ENCODE measurements at regions not wholly inside any gene's neighbourhood (a gene's known extent, or its start where the extent isn't known, plus 50 kb on each side); places are given as distances from the start of the nearest gene placed in this dataset.
"Not testable (repeated sequence)": the region's sequence is repeated elsewhere in the genome, so short reads cannot be mapped to it uniquely, and the experiment has no call there.

- in situ Hi-C loops (cut with HindIII; ENCODE audit: low sequenced_read_pairs): no loop called here
These were observed 84.7 kb downstream of the IRX5 start for GRCh38 chr16:55015181-55015913.

DNA sequence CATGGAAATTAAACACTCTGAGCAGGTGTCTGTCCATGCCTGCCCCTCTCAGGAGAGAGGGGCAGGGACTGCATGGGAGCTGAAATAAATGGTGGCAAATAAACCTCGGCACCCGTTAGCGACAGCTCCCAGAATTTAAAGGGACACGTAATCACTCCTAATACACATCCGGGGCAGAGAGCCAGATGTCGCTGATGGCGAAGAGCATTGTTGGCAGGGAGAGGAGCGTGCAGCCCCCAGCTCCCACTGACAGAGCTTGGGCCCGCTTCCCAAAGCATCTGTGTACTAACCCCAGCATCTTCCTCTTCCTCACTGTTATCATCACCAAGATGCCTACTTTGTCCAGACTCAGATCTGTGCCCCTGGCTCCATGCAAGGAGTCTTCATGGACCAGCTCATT, 85.8 kb downstream of the IRX5 start:
- in situ Hi-C loops (cut with HindIII; ENCODE audit: low sequenced_read_pairs): no loop called here

DNA sequence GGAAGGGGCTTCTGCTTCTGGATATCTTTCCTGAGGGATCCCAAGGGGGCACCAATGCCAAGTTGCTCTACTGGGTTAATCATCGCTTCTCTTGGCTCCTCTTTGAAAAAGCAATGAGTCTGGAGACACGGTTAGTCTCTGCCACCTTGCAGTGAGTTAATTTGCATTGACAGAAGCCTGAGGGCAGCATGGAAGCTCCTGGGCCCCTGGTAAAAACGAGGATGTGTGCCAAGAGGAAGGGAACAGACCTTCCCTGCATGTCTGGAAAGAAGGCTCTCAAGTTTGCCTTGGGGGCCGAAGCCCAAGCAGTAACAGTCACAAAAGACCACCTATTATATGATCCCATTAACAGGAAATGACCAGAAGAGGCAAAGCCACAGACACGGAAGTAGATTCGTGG, 86.7 kb downstream of the IRX5 start:
- in situ Hi-C loops (cut with HindIII; ENCODE audit: low sequenced_read_pairs): no loop called here

DNA sequence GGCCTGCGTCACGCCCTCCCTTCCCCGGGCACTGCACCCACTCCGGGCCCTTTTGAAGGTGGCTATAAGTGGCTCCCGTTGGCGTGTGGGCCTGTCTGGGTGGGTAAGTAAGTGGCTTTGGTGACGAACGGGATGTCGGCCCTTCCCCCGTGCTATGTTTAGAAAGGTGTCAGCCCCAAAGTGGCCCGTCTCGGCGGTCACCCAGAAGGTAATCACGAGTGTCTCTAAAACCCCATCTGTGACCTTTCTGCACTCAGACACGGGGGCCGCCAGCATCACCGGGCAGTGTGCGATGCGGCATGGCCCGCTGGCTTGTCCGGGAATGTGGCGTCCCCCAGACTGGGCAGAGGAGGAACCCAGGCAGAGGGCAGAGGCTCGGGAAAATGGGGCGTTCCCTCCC, 88.2 kb downstream of the IRX5 start:
- in situ Hi-C loops (cut with HindIII; ENCODE audit: low sequenced_read_pairs): no loop called here

- in situ Hi-C loops (cut with HindIII; ENCODE audit: low sequenced_read_pairs): no loop called here
These were observed 88.9 kb downstream of the IRX5 start for GRCh38 chr16:55019419-55020131.

GRCh38 chr16:55021595-55022475, 91.2 kb downstream of the IRX5 start:
- in situ Hi-C loops (cut with HindIII; ENCODE audit: low sequenced_read_pairs): no loop called here

GRCh38 chr16:55027260-55027659, 96.6 kb downstream of the IRX5 start:
- in situ Hi-C loops (cut with HindIII; ENCODE audit: low sequenced_read_pairs): not testable (repeated sequence)

DNA sequence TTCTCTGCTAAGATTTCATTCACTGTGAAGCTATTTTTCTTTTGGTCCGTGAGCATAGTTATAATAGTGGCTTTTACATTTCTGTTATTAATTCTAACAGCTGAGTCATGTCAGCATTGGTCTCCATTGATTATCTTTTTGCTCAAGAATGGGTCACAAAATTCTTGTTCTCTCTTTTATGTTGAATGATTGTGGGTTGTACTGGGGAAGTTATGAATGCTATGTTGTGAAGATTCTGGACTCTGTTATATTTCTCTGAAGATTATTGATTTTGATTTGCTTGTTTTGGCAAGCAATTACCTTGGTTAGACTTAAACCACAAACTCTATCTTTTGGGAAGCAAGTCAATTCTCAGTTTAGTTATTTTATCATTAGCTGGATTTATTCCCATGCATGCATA, 98.8 kb downstream of the IRX5 start:
- in situ Hi-C loops (cut with HindIII; ENCODE audit: low sequenced_read_pairs): no loop called here

GRCh38 chr16:55030944-55031343, 100.3 kb downstream of the IRX5 start:
- in situ Hi-C loops (cut with HindIII; ENCODE audit: low sequenced_read_pairs): no loop called here

GRCh38 chr16:55031481-55031880, 100.8 kb downstream of the IRX5 start:
- in situ Hi-C loops (cut with HindIII; ENCODE audit: low sequenced_read_pairs): no loop called here

- in situ Hi-C loops (cut with HindIII; ENCODE audit: low sequenced_read_pairs): no loop called here
These were observed 102.8 kb downstream of the IRX5 start for GRCh38 chr16:55033225-55034156.

GRCh38 chr16:55035029-55035428, 104.4 kb downstream of the IRX5 start:
- in situ Hi-C loops (cut with HindIII; ENCODE audit: low sequenced_read_pairs): no loop called here

- in situ Hi-C loops (cut with HindIII; ENCODE audit: low sequenced_read_pairs): no loop called here
These were observed 105.3 kb downstream of the IRX5 start for GRCh38 chr16:55035956-55036355.

GRCh38 chr16:55036371-55036821, 105.7 kb downstream of the IRX5 start:
- in situ Hi-C loops (cut with HindIII; ENCODE audit: low sequenced_read_pairs): no loop called here

DNA sequence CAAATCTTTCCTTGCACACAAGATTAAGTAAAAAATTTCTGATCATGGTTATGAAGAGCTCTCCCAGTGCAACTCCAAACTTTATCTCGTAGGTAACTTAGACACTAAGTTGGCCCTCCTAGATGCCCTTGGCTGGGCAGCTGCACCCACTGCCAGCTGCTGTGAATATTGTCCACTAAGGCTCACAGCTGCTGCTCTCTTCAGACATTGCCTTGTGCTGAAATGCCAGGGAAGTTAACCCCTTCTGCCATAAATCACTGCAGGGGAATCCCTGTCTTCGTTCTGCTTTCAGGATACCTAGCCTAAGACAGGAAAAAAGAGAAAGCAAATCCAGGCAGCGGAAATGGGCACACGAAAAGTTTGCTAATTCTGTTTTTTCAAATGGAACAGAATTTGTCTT, 106.4 kb downstream of the IRX5 start:
- in situ Hi-C loops (cut with HindIII; ENCODE audit: low sequenced_read_pairs): no loop called here

GRCh38 chr16:55037966-55038365, 107.3 kb downstream of the IRX5 start:
- in situ Hi-C loops (cut with HindIII; ENCODE audit: low sequenced_read_pairs): no loop called here

DNA sequence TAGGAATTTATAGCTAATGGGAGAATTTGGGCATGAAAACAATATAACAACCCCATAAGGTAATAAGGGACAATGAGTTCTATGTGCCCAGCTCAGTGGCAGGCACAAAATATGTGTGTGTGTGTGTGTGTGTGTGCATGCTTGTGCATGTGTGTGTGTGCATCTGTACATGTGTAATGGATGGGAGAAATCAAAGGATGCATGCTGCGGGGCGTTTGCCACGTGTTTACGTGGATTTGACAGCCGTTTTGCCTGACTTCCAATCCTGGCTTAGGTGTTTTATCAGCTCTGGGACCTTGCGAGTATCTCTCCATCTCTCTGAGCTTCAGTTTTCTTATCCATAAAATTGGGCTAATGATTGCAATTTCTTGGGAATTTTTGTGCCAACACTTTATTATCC, 108.4 kb downstream of the IRX5 start:
- in situ Hi-C loops (cut with HindIII; ENCODE audit: low sequenced_read_pairs): no loop called here

DNA sequence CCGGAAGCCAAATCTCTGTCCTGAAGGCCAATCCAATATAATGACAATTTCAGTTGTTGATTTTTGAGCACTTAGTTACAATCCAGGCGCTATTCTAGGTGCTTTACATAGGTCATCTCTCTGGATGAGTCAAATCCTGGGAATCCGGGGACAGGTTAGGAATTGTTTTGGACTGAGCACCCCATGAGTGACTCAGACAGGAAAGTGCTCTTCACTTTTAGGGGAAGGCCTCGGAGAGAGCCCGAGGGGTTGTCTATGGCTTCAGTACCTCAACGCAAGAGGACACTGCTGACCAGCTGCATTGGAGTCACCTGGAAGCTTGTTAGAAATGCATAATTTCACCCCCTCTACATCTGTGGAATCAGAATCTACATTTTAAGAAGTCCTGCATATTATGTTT, 108.8 kb downstream of the IRX5 start:
- in situ Hi-C loops (cut with HindIII; ENCODE audit: low sequenced_read_pairs): no loop called here

DNA sequence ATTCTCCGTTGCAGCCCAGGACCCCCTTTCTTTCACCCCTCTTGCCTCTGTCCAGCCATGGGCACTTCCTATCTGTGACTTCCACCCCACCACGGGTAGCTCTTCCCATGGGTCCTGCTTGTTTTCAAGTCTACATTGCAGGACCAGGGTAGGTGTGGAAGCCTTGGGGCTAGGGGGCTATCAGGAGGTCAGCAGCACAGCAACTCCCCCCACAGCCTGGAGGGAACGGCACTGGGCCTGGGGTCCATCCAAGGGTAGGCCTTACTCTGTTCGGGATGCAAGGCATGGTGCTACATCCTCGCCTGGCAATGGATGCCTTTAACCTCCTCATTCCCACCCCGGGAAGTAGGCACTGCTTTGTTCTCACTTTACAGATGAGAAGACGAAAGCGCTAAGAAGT, 109.3 kb downstream of the IRX5 start:
- in situ Hi-C loops (cut with HindIII; ENCODE audit: low sequenced_read_pairs): loop anchor here (10.0 kb wide), 1 partner anchor 1495 kb away; no protein-coding TSS in a partner anchor

- in situ Hi-C loops (cut with HindIII; ENCODE audit: low sequenced_read_pairs): loop anchor here (10.0 kb wide), 1 partner anchor 1496 kb away; no protein-coding TSS in a partner anchor
These were observed 109.9 kb downstream of the IRX5 start for GRCh38 chr16:55040366-55041086.
